ENCODE measurements at regions not wholly inside any gene's neighbourhood (a gene's known extent, or its start where the extent isn't known, plus 50 kb on each side); places are given as distances from the start of the nearest gene placed in this dataset.
"Not testable (repeated sequence)": the region's sequence is repeated elsewhere in the genome, so short reads cannot be mapped to it uniquely, and the experiment has no call there.

- no peak for DNase-seq
Observed at GRCh38 chrX:73940893-73941470, 88.5 kb upstream of the XIST start.

DNA sequence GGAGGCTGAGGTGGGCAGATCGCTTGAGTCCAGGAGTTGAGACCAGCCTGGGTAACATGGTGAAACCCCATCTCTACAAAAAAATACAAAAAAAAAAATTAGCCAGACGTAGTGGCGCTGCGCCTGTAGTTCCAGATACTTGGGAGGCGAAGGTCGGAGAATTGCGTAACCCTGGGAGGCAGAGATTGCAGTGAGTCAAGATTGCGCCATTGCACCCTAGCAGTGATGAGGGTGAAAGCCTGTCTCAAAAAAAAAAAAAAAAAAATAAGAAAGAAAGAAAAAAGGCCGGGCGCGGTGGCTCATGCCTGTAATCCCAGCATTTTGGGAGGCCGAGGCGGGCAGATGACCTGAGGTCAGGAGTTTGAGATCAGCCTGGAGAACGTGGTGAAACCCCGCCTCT is 85.3 kb upstream of the XIST start:
- not testable (repeated sequence) for DNase-seq

GRCh38 chrX:73932522-73932921 is 80.0 kb upstream of the XIST start:
- no peak for DNase-seq

- DNase-seq = no peak
Observed at GRCh38 chrX:73930300-73930699, 77.8 kb upstream of the XIST start.

DNA sequence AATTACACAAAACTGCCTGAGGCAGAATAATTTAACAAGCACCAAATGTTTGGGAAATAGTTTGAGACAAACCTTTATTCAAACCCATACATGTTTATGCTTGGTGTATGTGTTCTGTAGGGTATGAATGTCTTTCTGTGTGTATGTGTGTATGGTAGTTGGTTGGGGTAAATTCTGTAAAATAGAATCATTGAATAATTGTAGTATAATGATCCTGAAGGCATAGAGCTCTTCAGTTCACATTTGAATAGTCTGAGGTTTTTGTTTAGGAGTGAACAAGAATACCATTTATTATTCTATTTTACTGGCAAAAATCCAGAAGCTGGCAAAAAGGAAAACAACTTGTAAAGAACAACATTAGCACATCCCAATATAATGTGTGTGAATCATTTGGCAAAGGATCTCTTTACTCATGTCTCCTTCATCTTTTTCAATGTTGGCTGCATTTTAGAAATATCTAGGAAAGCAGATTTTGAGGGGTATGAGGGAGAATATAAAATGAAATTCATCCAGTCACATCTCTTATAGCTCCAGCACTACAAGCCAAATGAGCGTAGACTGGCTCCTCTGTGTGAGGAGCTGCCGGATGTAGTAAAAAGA is 70.4 kb upstream of the XIST start:
- DNase-seq = no peak

- no peak for DNase-seq
Observed at GRCh38 chrX:73916931-73917667, 64.6 kb upstream of the XIST start.

DNA sequence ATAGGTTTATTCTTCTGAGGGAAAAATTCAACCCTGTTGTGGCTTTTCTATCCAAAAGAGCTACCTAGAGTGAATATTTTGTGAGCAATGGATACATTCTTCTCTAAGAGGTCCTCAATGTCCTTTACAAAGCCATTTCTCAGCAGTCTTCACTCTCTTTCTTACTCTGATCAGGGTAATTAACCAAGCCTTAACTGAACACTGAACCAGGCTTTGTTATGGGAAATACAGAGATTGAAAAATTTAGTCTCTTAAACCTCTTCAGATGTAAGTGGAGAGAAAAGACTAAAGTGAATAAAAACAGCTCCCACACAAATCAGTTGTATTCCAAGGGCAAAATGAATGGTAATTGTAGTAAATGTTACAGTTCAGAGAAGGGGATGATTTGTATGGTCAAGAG is 64.0 kb upstream of the XIST start:
- DNase-seq = no peak

DNA sequence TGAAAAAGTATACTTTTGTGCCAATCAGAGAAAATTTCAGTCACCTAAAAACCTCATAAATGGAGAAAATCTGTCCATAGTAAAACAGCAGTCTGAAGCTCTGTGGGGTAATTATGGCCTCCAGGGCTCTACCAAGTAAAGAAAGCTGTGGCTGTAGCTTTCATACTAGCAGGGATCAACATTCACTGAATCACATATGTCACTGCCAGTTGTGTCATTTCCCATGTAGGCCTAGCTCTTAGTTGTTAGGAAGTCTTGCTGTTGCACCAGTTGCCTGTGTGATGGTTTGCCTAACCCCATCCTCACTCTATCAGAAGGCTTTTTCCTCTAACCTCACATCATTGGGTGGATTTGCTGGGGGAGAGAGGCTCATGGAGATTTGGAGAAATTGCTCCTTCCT is 62.3 kb upstream of the XIST start:
- DNase-seq = not testable (repeated sequence)

- DNase-seq = no peak
Observed at GRCh38 chrX:73913580-73913979, 61.1 kb upstream of the XIST start.

DNA sequence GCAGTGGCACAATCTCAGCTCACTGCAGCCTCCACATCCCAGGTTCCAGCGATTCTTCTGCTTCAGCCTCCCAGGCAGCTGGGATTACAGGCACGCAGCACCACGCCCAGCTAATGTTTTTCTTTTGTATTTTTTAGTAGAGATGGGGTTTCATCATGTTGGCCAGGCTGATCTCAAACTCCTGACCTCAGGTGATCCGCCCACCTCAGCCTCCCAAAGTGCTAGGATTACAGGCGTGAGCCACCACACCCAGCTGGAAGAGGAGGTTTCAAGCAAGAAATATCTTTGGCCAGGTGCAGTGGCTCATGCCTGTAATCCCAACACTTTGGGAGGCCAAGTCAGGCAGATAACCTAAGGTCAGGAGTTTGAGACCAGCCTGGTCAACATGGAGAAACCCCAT is 59.4 kb upstream of the XIST start:
- DNase-seq = not testable (repeated sequence)

- DNase-seq = not testable (repeated sequence)
Observed at GRCh38 chrX:73905749-73906374, 53.3 kb upstream of the XIST start.

DNA sequence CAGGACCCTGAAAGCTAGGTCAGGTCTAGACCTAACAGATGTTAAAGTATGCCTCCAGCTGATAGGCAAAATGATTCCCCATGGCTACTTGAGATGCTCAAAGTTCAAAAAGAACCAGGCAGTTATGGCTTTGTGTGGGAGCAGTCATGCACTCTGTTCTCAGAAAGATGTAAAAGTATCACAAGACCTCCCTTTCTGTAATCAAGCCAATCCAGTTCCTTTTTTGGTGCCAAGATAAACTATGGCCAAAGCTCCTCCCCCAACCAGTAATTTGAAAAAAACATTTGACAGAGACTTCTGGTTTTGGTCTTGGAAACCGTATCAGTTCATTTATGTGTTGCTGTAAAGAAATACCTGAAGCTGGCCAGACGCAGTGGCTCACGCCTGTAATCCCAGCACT is 51.4 kb upstream of the XIST start:
- no peak for DNase-seq

All from CD4-positive, alpha-beta T cell treated with Interleukin-21 for 1 hour (primary cell).